Glutamatergic neuron (in vitro differentiated cells): ENCODE measurements at regions not wholly inside any gene's neighbourhood (a gene's known extent, or its start where the extent isn't known, plus 50 kb on each side); places are given as distances from the start of the nearest gene placed in this dataset.

ENCODE experiments used
- DNase-seq: peaks from one replicate; pipeline ENCODE4 v3.0.0; 2022
- H3K27ac Mint-ChIP-seq: one replicate; pipeline ENCODE4 v1.8.0; 2020; ENCODE audit warnings: mild to moderate bottlenecking, mixed read lengths, inconsistent platforms; ENCODE audit not compliant: unreplicated experiment
- H3K27me3 Mint-ChIP-seq: one replicate; pipeline ENCODE4 v1.8.0; 2020; ENCODE audit warnings: mild to moderate bottlenecking, moderate library complexity, mixed read lengths, inconsistent platforms; ENCODE audit not compliant: unreplicated experiment
- H3K36me3 Mint-ChIP-seq: one replicate; pipeline ENCODE4 v1.8.0; 2020; ENCODE audit warnings: mild to moderate bottlenecking, mixed read lengths, inconsistent platforms; ENCODE audit not compliant: unreplicated experiment
- H3K4me1 Mint-ChIP-seq: one replicate; pipeline ENCODE4 v1.8.0; 2020; ENCODE audit warnings: mild to moderate bottlenecking, low read depth, mixed read lengths, inconsistent platforms; ENCODE audit not compliant: unreplicated experiment
- H3K4me3 Mint-ChIP-seq: one replicate; pipeline ENCODE4 v1.8.0; 2020; ENCODE audit warnings: mild to moderate bottlenecking, mixed read lengths, inconsistent platforms; ENCODE audit not compliant: unreplicated experiment
- H3K9me3 Mint-ChIP-seq: one replicate; pipeline ENCODE4 v1.8.0; 2020; ENCODE audit warnings: mild to moderate bottlenecking, moderate library complexity, mixed read lengths, inconsistent platforms; ENCODE audit not compliant: unreplicated experiment
- TF ChIP-seq, protein P1 (sequence below): fragments of 200-600 bp; sonication (generic); IDR thresholded peaks from one replicate; pipeline ENCODE4 v1.5.0; 2021; ENCODE audit not compliant: partially characterized antibody, unreplicated experiment

DNA sequence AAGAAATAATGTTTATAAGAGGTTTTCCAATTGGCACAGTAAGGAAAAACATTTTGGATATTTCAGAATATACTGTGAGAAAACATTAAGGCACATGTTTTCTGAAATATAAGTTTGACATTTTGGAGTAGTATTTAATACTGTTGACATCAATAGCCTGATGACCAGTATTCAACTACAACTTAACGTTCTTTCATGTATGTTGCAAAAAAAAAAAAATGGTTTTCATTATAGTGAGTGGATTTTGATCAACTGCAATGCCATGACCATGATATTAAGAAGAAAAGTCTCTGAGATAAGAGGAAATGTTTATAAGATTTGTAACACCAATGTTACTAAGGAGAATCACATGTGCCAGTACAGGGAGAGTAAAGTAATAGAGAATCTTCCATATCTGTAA, 252.8 kb upstream of the RORA start:
- DNase-seq = no peak
- Mint-ChIP-seq H3K9me3 (peaks cover 2% of the 10 kb centered on the region), H3K4me1 (peaks cover 8% of the 10 kb centered on the region), H3K27ac (no peak overlapping the region), H3K4me3 (no peak overlapping the region), H3K27me3 (peaks cover 2% of the 10 kb centered on the region), H3K36me3 (peaks cover 3% of the 10 kb centered on the region)
- TF ChIP-seq, protein P1, sequence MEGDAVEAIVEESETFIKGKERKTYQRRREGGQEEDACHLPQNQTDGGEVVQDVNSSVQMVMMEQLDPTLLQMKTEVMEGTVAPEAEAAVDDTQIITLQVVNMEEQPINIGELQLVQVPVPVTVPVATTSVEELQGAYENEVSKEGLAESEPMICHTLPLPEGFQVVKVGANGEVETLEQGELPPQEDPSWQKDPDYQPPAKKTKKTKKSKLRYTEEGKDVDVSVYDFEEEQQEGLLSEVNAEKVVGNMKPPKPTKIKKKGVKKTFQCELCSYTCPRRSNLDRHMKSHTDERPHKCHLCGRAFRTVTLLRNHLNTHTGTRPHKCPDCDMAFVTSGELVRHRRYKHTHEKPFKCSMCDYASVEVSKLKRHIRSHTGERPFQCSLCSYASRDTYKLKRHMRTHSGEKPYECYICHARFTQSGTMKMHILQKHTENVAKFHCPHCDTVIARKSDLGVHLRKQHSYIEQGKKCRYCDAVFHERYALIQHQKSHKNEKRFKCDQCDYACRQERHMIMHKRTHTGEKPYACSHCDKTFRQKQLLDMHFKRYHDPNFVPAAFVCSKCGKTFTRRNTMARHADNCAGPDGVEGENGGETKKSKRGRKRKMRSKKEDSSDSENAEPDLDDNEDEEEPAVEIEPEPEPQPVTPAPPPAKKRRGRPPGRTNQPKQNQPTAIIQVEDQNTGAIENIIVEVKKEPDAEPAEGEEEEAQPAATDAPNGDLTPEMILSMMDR = no peak

DNA sequence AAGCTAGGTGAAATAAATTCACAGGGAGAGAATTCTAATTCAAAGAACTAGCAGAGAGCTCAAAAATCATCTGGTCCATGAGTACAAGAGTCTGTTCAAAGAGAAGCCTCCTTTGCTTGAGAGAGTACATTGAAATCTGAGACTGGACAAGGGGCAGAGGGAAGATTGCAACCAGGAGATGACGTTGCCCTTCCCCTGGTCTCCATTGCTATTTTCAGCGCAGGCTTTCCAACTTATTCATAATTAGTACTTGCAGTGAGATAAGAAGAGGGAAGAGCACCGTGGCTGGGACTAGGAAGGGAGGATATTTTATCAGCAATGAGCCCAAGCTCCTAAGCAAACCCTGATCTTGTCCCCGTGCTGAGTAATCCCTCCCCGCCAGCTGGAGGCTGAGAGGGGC, 251.8 kb upstream of the RORA start:
- Mint-ChIP-seq H3K27me3 (peaks cover 2% of the 10 kb centered on the region), H3K27ac (no peak overlapping the region), H3K9me3 (peaks cover 2% of the 10 kb centered on the region), H3K36me3 (no peaks in the 10 kb centered on the region), H3K4me3 (no peak overlapping the region), H3K4me1 (peaks cover 8% of the 10 kb centered on the region)
- TF ChIP-seq, protein P1 = no peak
- DNase-seq = no peak

DNA sequence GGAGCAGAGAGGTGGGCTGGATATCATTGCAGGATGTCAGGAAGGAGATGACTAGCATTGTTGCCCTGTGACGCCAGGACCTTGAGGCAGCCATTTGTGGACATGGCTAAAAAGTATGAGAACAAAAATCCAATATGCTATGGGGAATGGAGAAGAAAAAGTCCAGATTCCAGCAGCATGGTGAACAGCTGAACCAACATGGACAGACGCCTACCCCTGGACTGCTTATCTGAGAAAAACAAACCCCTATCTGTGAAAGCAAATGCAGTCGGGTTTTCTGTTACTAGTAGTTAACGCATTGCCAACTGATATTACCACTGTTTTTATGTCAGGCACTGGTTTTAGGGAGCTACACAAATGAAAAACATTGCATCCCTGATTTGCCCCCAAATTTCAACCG, 251.2 kb upstream of the RORA start:
- H3K36me3 Mint-ChIP-seq = no peaks in the 10 kb centered on the region
- peaks cover 8% of the 10 kb centered on the region for H3K4me1 Mint-ChIP-seq
- H3K9me3 Mint-ChIP-seq = peaks cover 2% of the 10 kb centered on the region
- TF ChIP-seq, protein P1 = no peak
- H3K4me3 Mint-ChIP-seq = no peak overlapping the region
- no peak overlapping the region for H3K27ac Mint-ChIP-seq
- H3K27me3 Mint-ChIP-seq = peaks cover 2% of the 10 kb centered on the region
- no peak for DNase-seq

DNA sequence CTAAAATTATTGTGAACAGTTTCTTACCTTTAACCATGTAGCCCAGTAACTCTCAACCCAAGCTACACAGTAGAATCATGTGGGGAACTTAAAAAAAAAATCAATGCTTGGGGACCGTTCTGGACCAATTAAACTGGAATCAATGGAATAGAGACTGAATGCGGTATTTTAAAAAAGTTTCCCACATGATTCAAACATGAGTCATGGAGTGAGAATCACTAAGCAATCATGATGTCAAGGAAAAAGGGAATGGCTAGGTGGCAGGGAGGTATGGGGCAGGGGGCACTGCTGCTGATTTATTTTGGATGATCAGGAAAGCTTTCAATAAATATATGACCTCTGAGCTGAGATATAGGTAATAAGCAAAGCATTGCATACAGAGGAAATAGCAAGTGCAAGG, 250.5 kb upstream of the RORA start:
- Mint-ChIP-seq H3K27ac (no peak overlapping the region), H3K36me3 (no peaks in the 10 kb centered on the region)
- TF ChIP-seq, protein P1 = no peak

DNA sequence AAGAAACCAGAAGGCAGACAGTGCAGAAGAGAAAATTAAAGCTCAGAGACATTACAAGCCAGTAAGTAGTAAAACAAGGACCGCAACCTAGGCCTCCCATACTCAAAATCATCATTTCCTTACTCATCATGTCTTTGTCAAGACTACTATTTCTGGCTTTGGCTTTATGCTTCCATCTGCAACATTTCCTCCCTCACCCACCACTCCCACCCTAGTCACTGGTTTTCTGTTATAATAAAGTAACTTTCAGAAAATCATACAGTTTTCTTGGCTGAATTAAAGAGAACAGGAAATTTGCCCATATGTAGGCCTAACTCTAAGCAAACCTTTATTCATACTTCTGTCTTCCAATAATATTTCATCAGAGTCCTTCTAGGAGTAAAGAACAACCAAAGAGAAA, 247.6 kb upstream of the RORA start:
- H3K4me1 Mint-ChIP-seq = peaks cover 8% of the 10 kb centered on the region
- H3K27ac Mint-ChIP-seq = no peak overlapping the region
- H3K27me3 Mint-ChIP-seq = peaks cover 4% of the 10 kb centered on the region
- H3K9me3 Mint-ChIP-seq = peaks cover 3% of the 10 kb centered on the region
- DNase-seq = no peak
- TF ChIP-seq, protein P1 = no peak
- no peaks in the 10 kb centered on the region for H3K36me3 Mint-ChIP-seq
- no peak overlapping the region for H3K4me3 Mint-ChIP-seq

More for the DNA sequence above, 250.5 kb upstream of the RORA start:
- H3K9me3 Mint-ChIP-seq = peaks cover 2% of the 10 kb centered on the region
- no peak for DNase-seq
- H3K27me3 Mint-ChIP-seq = peaks cover 2% of the 10 kb centered on the region
- H3K4me3 Mint-ChIP-seq = no peak overlapping the region
- peaks cover 8% of the 10 kb centered on the region for H3K4me1 Mint-ChIP-seq
